NCI-H82 (cell line): ENCODE measurements at regions not wholly inside any gene's neighbourhood (a gene's known extent, or its start where the extent isn't known, plus 50 kb on each side); places are given as distances from the start of the nearest gene placed in this dataset.
A peak's percentile ranks its signal among the peaks of the same experiment; 100 is the strongest.
"Not testable (repeated sequence)": the region's sequence is repeated elsewhere in the genome, so short reads cannot be mapped to it uniquely, and the experiment has no call there.

ENCODE experiments used
- DNase-seq: peaks from one replicate; lab custom pipeline; 2025; lab: John Stamatoyannopoulos, UW

GRCh38 chr5:43818394-43818793, 215.4 kb downstream of the NNT start:
- DNase-seq, result not testable (repeated sequence)

DNA sequence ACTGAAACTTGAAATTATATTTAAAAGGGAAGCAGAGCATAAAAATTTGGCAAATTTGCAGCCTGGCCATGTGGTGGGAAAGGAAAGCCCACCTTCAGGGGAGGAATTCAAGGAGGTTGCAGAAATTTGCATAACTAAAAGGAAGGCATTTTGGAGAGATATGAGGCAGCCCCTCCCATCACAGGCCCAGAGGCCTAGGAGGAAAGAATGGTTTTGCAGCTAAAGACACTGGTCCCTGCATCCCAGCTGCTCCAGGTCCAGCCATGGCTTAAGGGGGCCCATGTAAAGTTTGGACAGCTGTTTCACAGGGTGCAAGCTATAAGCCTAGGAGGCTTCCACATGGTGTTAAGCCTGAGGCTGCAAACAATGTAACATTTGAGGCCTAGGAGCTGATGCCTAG, 212.5 kb downstream of the NNT start:
- no peak for DNase-seq

GRCh38 chr5:43804723-43805122, 201.7 kb downstream of the NNT start:
- no peak for DNase-seq

DNA sequence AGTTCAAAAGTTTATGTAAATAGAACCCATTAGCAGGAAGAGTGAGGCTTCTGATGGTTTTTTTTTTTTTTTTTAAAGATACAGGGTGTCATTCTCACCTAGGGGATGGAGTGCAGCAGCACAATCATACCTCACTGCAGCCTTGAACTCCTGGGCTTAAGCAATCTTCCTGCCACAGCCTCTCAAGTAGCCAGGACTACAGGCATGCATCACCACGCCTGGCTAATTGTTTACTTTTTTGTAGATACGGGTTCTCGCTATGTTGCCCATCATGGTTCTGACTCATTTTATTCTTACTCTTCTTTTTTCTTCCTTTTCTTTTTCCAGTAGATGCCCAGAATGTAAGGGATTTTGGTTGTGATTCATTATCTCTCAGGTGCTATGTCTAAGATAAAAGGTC, 201.1 kb downstream of the NNT start:
- no peak for DNase-seq

- DNase-seq, result no peak
Measured at GRCh38 chr5:43802651-43803050, 199.7 kb downstream of the NNT start.

DNA sequence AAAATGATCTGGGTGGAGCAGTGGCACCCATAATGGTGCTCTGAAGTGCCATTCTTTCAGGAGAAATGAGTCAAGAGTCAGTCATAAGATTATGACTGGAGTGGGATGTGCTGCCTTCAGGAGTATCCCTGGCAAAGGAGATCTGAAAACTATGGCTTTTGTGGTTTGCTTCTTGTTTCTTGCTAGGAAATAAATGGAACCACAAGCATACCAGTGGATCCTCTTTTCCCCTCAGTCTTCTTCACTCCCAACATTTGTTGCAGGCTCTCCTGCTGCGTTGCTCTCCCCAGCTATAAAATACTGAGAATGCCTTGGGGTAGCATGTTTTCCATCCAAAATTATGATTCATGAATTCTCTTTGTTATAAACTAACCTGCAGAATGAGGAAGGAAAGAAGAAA, 199.1 kb downstream of the NNT start:
- DNase-seq, result no peak

DNA sequence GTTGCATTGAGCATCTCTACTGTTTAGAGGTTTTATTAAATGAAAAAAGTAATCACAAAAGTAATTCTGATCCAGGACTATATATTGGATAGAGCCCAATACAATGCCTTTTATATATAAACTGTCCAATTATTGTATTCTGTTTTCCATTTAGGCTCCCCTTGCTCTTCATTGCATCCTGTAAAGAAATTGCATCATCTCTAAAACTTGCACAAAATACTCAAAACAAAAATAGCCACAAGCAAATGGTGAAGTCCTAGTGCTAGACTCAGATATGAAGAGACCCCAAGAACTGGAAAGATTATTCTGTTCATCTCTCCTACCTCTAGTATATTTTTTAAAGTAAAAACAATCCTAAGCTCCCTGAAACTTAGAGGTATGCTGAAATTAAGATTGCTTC, 195.8 kb downstream of the NNT start:
- no peak for DNase-seq

GRCh38 chr5:43791880-43792279, 188.9 kb downstream of the NNT start:
- DNase-seq, result peak; percentile 11

GRCh38 chr5:43785198-43785597, 182.2 kb downstream of the NNT start:
- peak; percentile 8 for DNase-seq

DNA sequence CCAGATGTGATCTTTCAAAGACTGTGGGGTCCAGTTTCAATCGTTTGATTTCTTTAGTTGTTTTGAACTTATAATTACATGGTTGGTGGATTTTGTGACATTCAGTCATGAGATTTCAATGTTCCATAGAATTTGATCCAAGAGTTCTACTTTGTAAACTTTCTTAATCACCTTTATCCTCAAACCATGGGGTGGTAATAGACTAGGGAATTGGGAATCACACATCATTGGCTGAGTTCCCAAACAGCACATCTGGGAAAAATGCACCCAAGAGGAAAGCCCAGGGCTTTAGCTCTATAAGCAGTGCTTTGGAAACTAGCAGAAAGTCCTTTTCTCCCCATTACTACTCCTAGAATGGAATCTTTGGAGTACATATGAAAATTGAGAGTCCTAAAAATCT, 177.6 kb downstream of the NNT start:
- DNase-seq, result no peak

- no peak for DNase-seq
Measured at GRCh38 chr5:43774881-43775399, 172.0 kb downstream of the NNT start.

DNA sequence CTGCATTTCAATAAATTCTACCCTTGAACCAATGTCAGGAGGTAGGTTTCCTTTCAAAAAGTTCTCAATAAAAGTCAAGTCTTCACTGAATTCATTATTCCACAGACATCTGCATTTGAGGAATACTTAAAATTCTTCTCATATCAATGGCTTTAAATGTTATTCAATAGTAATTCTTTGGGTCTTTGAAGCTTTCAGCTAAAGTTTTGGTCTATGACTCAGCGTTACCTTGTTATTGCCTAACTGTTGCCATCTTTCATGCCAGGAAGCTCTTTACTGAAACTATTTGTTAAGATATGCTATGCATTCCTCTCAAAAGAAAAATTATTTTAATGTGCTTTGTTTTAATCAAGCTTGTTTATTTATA, 170.5 kb downstream of the NNT start:
- no peak for DNase-seq

GRCh38 chr5:43772764-43773477, 169.9 kb downstream of the NNT start:
- no peak for DNase-seq

GRCh38 chr5:43772458-43772763, 169.4 kb downstream of the NNT start:
- DNase-seq, result no peak

GRCh38 chr5:43771611-43772031, 168.6 kb downstream of the NNT start:
- no peak for DNase-seq

- no peak for DNase-seq
Measured at GRCh38 chr5:43769571-43770355, 166.8 kb downstream of the NNT start.
